ENCODE measurements at regions not wholly inside any gene's neighbourhood (a gene's known extent, or its start where the extent isn't known, plus 50 kb on each side); places are given as distances from the start of the nearest gene placed in this dataset.

GRCh38 chr5:125408448-125409233 is 662.2 kb upstream of the ZNF608 start:
- no peak for DNase-seq

DNA sequence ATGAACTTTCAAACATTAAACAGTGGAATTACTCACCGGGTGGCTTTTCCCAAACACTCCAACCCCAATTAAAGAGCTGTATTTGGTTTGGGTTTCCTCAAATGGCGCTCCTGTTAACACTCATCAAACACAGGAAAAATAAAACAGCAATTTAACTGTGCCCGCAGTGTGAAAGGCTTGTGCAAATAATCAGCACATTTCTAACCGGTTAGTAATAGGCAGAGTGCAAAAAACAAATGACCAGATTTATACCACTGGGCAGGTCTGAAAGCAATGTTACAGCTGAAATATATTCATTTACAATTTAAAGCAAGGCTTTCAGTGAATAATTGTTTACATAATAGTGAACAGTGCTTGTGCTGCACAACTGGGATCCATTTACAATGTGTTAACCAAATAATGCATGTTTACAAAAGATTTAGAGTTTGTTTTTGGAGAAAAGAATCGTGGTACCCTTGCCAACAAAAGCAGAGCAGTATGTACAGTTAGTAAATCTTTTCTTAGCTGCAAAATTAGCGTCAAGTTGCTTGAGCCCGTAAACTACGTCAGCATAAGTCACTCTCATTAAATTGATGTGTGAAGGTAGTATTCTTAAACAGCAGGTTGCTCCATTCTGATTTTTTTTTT is 662.9 kb upstream of the ZNF608 start:
- no peak for DNase-seq

DNA sequence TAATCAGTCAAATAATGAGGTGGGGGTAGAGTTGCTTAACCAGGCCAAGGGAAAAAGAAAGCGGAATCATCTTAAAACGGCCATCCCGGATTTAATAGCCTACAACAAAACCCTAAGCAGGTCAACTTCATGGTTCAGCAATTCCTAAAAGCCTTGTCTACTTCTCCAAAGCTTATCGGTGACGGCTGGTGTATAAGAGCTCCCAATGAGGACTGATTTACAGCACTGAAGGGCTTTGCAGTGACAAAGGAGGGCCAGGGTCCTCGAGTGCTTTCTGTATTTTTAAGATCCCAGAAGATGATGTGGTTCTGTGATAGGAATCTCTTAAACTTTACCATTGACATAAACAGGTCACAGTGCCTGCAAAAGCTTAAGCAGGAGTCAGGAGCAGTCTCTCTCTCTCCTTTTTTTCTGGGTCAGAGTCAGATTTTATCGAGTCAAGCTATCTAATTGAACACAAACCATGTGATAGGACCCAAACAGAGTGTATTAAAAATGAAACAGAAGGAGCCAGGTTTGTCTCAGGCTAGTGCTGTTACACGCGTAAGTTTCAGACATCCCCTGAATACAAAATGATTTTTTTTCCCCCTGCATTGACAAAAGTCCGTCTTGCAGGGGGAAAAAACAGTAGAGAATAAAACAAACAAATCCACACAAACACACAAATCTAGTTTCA is 663.6 kb upstream of the ZNF608 start:
- DNase-seq, result no peak

DNA sequence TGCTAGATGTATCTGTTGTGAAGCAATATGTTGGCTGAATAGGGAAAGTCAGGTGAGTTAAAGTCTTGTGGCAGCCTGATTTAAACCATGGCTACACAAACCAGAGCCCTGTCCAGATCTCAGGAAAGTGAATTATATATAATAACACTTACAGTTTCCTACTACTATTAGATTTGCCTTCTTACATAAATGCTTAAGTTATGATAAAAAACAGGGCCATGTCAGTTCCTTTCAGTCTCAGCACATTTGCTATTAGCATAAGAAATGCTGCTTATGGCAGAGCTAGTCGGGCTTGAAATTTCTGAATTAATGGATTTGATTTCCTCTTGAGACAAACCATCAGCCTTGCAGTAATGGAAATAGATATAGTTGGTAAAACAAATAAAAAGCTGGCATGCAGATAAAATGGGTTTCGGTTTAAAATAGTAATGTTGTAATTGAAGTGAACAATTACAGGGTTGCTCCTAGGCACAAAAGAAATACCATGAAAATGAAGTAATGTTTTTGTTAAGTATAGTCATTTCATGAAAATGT is 664.2 kb upstream of the ZNF608 start:
- DNase-seq, result no peak

- no peak for DNase-seq
Observed at GRCh38 chr5:125411071-125411743, 664.8 kb upstream of the ZNF608 start.

DNA sequence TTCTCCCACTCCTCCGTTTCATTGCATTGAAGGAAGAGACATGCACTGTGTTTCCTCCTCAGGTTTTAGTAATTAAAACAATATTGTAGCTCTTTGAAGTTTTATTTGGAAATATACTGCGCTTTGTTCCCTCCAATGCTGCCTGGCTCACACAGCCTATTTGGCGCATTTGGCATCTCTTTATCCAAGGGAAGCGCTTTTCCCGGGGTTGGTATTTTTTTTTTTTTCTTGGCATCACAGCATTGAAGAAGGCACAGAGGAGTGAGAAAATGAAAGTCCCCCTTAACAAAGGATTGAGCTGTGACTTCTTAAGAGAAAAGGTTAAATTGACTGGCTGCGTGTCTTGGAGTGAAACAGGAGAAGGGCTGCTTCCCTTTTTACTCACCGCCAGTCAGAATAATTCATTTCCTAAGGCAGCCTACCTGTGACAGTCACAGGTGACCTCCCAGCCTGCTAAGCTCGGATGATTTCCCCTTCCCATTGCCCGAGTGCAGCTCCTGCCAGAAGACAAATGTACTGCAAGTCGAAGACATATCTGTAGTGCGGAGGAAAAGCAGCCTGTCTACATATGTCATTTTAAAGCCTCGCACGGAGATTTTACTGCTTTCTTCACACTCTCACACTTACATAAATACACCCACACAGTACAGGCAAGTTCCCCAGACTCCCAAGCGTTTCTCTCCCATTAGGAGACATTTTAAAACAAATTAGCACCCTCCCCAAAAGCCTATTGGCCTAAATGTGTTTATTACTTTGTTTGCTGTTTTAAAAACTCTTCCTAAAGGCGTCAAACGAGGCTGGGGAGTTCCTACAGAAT is 665.5 kb upstream of the ZNF608 start:
- DNase-seq, result no peak

DNA sequence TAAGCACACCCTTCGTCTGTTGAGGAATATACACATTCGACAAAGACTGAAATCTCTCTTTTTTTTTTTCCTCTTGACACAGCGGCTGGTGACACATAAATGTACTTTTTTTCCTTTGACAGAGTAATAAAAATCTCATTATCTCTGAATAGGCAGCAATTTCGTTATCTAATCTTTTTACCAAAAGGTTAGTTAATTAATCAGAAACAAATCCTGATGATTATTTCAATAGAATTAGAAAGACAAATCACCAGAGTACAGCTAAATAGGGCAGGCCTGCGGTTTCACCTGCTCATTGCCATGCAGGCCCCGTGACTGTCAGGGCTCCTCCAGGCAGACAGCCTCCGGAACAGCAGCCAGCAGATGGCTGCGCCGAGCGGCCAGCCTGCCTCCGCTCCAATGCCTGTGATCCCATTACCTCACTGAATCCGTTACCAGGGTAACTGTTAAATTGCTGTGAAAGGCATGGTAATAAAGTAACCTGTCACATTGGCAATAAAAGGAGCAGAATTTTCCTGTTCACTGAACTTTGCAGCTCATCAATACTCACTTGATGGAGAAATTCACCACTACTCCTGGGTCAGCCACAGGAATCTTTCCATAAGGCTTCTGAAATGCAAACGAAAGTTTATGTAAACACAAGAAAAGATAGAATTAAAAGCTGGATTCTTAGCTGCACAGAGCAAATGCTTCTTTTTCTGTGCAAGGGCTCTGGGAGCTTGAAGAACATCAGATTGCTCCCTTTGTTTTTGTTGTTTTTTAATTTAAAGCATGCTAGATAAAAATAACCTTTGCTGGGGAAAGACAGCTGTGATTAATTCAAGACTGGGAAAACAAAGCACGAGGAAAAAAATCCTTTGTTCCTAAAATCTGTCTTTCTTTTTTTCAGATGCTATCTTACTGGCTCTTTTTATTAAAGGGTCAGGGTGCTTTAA is 666.4 kb upstream of the ZNF608 start:
- no peak for DNase-seq

DNA sequence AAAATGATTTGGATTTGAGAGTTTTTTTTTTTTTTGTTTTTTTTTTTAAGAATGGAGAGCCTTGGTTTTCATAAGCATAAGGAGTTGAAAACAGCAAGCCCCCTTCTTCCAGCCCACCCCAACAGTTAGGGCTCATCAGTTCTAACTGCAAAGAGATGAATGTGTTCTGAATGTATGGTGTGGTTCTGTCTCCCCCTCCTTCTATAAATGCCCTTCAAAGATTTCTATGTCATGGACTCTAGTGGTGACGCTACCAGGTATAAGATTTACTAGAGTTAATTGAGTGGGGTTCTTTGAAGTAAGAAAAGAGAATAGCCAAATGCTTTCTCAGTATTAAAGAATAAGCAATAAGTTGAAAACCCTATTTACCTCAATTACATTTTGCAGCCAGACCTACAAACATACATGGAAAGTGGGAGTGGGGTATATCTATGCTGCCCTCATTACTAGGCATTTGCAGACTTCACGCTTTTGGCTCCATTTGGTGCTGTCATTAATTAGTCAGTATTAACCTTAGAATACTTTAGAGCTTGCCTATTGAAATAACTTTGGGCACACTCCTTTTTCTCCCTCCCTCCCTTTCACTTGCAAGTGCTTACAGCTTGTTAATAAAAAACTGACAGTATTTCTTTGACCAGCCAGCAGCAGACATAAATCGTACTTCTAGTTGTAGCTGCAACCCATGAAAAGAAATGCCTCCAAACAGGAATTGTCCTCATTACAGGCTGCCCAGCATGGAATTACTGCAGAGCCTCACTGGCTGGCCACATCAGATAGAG is 667.2 kb upstream of the ZNF608 start:
- DNase-seq, result no peak

- no peak for DNase-seq
Observed at GRCh38 chr5:125415126-125415525, 668.7 kb upstream of the ZNF608 start.

- DNase-seq, result no peak
Observed at GRCh38 chr5:125416055-125416454, 669.6 kb upstream of the ZNF608 start.

DNA sequence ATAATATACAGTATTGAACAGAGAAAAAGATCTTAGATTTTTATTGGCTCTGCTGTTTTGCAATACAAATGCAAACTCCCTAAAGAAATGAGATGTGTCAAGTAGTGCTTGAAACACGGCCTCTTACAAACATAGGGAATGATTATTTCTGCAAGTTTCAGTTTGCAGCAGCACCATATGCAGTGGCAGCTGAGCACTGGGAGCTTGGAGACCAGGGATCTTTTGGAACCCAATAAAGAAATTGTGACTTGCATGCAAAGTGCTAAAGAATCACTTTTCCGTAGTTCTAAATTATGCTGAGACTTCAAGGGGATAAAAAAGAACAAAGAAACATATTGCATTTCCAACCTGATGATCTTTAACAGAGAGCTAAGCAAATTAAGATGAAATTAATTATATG is 674.6 kb upstream of the ZNF608 start:
- no peak for DNase-seq

- DNase-seq, result no peak
Observed at GRCh38 chr5:125422342-125422741, 675.9 kb upstream of the ZNF608 start.

DNA sequence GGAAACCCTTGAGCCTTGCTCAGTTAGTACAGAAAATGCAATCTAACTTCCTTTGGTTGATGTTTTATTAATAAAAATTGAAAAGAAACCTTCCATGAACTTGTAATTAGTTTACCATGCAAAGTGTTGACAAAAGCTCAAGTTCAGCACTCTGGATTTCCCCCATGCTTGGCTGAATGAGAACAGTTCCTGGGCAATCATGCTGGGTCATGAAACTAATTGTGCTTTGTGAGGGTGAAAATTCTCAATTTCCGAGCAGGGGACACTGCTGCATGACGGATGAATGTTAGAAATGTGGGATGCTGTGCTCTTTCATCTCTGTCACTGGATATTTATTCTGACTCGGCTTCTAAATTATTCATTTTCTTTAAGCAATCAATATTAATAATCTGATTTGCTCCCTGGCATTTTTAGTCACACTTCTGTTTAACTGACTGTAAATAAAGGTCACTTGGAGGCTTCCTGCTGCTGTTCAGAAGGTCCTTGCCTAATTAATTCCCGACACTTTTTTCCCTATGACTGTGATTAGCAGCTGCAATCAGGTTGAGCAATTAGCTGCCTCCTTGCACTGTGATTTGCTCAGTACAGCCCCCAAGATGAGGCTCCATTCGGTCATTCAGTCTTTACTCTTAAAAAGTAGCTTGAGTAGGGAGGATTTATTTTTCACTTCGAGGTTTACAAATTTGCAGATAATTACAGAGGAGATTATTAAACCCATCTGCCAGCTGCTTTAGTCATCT is 678.1 kb upstream of the ZNF608 start:
- no peak for DNase-seq

DNA sequence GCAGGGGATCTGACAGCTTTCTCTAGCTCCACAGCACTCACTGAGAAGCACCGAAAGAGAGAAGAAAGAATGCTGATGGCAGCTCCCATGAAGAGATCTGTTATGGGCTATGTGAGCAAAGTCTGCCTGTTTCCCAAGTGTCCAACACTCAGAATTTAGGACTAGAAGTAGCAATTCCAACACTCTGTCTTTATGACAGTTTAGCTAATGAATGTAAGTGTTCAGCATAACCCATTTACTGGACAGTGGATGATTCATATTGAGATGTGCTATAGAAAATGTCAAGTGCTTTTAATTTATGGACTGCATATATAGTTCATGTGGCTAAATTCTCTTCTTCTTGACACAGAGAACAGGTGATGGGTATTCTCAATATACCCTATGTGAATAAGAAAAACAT is 683.1 kb upstream of the ZNF608 start:
- no peak for DNase-seq

DNA sequence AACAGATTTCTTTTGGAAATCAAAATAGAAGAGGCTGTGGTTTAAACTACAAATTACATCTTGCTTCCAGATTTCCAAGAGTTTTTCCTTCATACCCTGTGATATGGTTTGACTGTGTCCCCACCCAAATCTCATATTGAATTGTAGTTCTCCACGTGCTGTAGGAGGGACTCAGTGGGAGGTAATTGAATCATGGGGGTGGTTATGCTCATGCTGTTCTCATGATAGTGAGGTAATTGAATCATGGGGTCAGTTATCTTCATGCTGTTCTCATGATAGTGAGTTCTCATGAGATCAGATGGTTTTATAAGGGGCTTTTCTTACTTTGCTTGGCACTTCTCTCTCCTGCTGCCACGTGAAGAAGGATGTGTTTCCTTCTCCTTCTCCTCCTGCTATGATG is 687.0 kb upstream of the ZNF608 start:
- DNase-seq, result no peak

DNA sequence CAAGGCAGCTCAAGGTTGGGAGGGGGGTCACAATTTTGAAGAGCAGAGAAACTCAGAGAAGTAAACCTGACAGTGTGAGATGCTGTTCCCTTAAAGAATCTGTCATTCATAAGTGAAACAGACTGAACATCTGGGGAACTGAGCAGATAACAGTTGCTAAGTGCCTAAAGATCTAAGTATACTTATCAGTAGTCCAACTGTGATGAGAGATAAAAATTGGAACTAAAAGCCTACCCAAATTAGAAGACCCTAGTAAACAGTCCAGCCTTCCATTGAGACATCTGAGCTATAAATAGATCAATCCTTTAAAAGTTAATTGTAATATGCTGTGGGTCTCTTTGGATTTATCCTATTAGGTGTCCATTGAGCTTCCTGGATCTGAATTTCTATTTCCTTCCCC is 692.8 kb upstream of the ZNF608 start:
- DNase-seq, result no peak

DNA sequence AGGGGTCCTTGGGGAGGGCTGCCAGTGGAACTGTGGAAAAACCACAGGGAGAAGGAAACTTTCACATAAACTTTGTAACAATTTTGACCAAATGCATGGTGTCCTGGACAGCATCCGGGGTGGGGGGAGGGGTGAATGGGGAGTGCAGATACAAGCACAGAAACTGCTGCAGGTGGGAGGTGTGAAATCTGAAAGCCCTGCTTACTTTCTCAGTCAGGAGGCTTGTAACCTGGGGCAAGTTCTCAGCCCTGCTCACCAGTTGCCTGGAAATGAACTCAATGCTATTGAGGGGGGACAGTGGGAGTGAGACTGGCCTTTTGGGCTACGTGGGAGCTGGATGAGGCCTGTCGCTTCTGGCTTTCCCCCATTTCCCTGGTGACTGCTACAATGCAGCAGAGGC is 694.5 kb upstream of the ZNF608 start:
- no peak for DNase-seq

DNA sequence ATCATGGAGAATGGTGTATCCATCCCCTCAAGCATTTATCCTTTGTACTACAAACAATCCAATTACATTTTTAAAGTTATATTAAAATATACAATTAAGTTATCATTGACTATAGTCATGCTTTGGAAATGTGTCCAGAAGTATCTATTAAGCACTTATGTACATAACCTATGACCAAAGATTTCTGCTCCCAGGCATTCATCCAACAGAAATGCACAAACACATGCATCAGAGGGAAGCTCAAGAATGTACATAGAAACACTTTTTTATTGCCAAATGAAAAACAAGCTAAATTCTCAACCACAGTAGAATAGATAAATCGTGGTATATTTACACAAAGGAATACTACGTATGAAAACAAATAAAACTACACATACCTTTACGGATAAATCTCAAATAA is 700.5 kb upstream of the ZNF608 start:
- no peak for DNase-seq

- no peak for DNase-seq
Observed at GRCh38 chr5:125450771-125451170, 704.3 kb upstream of the ZNF608 start.

DNA sequence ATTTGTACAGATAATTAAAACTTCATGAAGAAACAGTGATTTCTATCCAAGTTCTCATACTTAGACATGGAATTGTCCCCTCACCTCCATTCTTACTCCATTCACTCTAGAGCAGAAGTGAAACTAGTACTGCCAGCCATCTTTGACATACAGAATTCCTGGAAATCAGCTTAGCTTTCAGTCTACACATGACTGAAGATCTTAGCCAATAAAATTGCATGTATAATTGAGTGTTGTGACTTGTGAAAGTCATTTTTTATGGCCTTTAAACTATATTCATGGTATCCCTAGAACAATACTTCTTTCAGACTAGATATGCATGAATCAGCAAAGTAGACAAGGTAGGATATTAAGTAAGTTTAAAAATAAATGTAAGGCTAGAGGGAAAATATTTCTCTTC is 705.2 kb upstream of the ZNF608 start:
- no peak for DNase-seq

Data from central memory CD4-positive, alpha-beta T cell (primary cell).